GM23338 (cell line): ENCODE measurements at regions not wholly inside any gene's neighbourhood (a gene's known extent, or its start where the extent isn't known, plus 50 kb on each side); places are given as distances from the start of the nearest gene placed in this dataset.

Experiments
- ATAC-seq: fragments of 200-7000 bp; cut with Tn5 transposase; 3 replicates; pipeline ENCODE4 v1.9.1; 2020
- DNase-seq: peaks from one replicate; pipeline ENCODE4 v3.0.0-alpha.2; 2015; ENCODE audit warnings: low spot score
- H2AFZ ChIP-seq: fragments of 200-600 bp; sonication (generic); 2 replicates; pipeline ENCODE4 v1.8.0; 2016; ENCODE audit warnings: antibody characterized with exemption, mild to moderate bottlenecking, moderate library complexity
- H3F3A ChIP-seq: fragments of 200-600 bp; sonication (generic); replicated peaks from 2 replicates; pipeline ENCODE4 v1.8.0; 2017; ENCODE audit warnings: antibody characterized with exemption, mixed run types, low read depth
- H3K27ac ChIP-seq: fragments of 200-600 bp; sonication (generic); 2 replicates; pipeline ENCODE4 v1.6.1; 2016; ENCODE audit warnings: low read depth
- H3K27me3 ChIP-seq: fragments of 200-600 bp; sonication (generic); 2 replicates; pipeline ENCODE4 v1.8.0; 2016; ENCODE audit warnings: mild to moderate bottlenecking, mixed run types, moderate library complexity; ENCODE audit not compliant: insufficient read depth
- H3K36me3 ChIP-seq: fragments of 200-600 bp; sonication (generic); 2 replicates; pipeline ENCODE4 v1.8.0; 2016; ENCODE audit warnings: mild to moderate bottlenecking; ENCODE audit not compliant: insufficient read depth
- H3K4me1 ChIP-seq: fragments of 200-600 bp; sonication (generic); 2 replicates; pipeline ENCODE4 v1.8.0; 2016; ENCODE audit warnings: mild to moderate bottlenecking, moderate library complexity; ENCODE audit not compliant: insufficient read depth
- H3K4me2 ChIP-seq: fragments of 200-600 bp; sonication (generic); 2 replicates; pipeline ENCODE4 v1.7.1; 2017; ENCODE audit warnings: mixed run types
- H3K4me3 ChIP-seq: fragments of 200-600 bp; sonication (generic); 2 replicates; pipeline ENCODE4 v1.6.1; 2016; ENCODE audit warnings: mixed run types
- H3K79me2 ChIP-seq: fragments of 200-600 bp; sonication (generic); replicated peaks from 2 replicates; pipeline ENCODE4 v1.8.0; 2017; ENCODE audit warnings: mild to moderate bottlenecking; ENCODE audit not compliant: insufficient read depth
- H3K9me2 ChIP-seq: fragments of 200-600 bp; sonication (generic); 2 replicates; pipeline ENCODE4 v1.8.0; 2017; ENCODE audit not compliant: insufficient read depth
- H4K20me1 ChIP-seq: fragments of 200-600 bp; sonication (generic); replicated peaks from 2 replicates; pipeline ENCODE4 v1.8.0; 2017; ENCODE audit warnings: mild to moderate bottlenecking; ENCODE audit not compliant: insufficient read depth
- H3K27ac Mint-ChIP-seq: 2 replicates; pipeline ENCODE4 v1.8.0; 2020; ENCODE audit warnings: inconsistent platforms, mild to moderate bottlenecking, moderate library complexity, mixed read lengths
- H3K27me3 Mint-ChIP-seq: 3 replicates; pipeline ENCODE4 v1.8.0; 2022; ENCODE audit warnings: low read depth, mild to moderate bottlenecking, moderate library complexity, mixed read lengths, inconsistent platforms; ENCODE audit not compliant: insufficient read depth, poor library complexity
- H3K36me3 Mint-ChIP-seq: 3 replicates; pipeline ENCODE4 v1.8.0; 2021; ENCODE audit warnings: low read depth, mild to moderate bottlenecking, inconsistent platforms, moderate library complexity, mixed read lengths
- H3K4me1 Mint-ChIP-seq: 3 replicates; pipeline ENCODE4 v1.8.0; 2020; ENCODE audit warnings: mild to moderate bottlenecking, inconsistent platforms, mixed read lengths
- H3K4me3 Mint-ChIP-seq: 3 replicates; pipeline ENCODE4 v1.8.0; 2021; ENCODE audit warnings: moderate library complexity, mild to moderate bottlenecking, inconsistent platforms, mixed read lengths
- H3K9me3 Mint-ChIP-seq: 3 replicates; pipeline ENCODE4 v1.8.0; 2020; ENCODE audit warnings: moderate library complexity, mild to moderate bottlenecking, inconsistent platforms, mixed read lengths
- EZH2 ChIP-seq: fragments of 200-600 bp; sonication (generic); IDR thresholded peaks from one replicate; pipeline ENCODE4 v1.8.0; 2017; ENCODE audit warnings: antibody characterized with exemption, mild to moderate bottlenecking, low read depth; ENCODE audit not compliant: unreplicated experiment
- EZH2phosphoT487 ChIP-seq: fragments of 200-600 bp; sonication (generic); IDR thresholded peaks from one replicate; pipeline ENCODE4 v1.8.1; 2018; ENCODE audit warnings: antibody characterized with exemption; ENCODE audit not compliant: unreplicated experiment
- JUNB ChIP-seq: IDR thresholded peaks from one replicate; pipeline ENCODE4 v1.6.1; 2016; ENCODE audit warnings: antibody characterized with exemption; ENCODE audit not compliant: unreplicated experiment
- NANOG ChIP-seq: IDR thresholded peaks from 2 replicates; pipeline ENCODE4 v1.6.1; 2016; ENCODE audit warnings: antibody characterized with exemption, borderline replicate concordance
- POLR2AphosphoS5 ChIP-seq: IDR thresholded peaks from 2 replicates; pipeline ENCODE4 v1.6.1; 2016; ENCODE audit warnings: antibody characterized with exemption, low read depth
- STAT1 ChIP-seq: IDR thresholded peaks from one replicate; pipeline ENCODE4 v1.6.1; 2016; ENCODE audit warnings: antibody characterized with exemption; ENCODE audit not compliant: unreplicated experiment
- ZNF331 ChIP-seq: fragments of 250-450 bp; sonication (Bioruptor Pico); IDR thresholded peaks from 2 replicates; pipeline ENCODE4 v1.5.0; 2020; ENCODE audit warnings: low read depth, mild to moderate bottlenecking, moderate library complexity
- TF ChIP-seq, protein P1 (sequence below): fragments of 250-450 bp; sonication (Bioruptor Pico); IDR thresholded peaks from 2 replicates; pipeline ENCODE4 v1.5.0; 2020; ENCODE audit warnings: mild to moderate bottlenecking, moderate library complexity
- TF ChIP-seq, protein P2 (sequence below), 2 experiments: fragments of 200-600 bp in 1 of 2; sonication (generic) in 1 of 2; conservative IDR thresholded peaks; 2 replicates each; pipeline versions ENCODE4 v1.5.1 to v1.6.1; 2016 to 2017; ENCODE audit warnings: antibody characterized with exemption in 2 of 2, low read depth in 2 of 2, mild to moderate bottlenecking in 2 of 2, moderate library complexity in 1 of 2
- TF ChIP-seq, protein P3 (sequence below): IDR thresholded peaks from one replicate; pipeline ENCODE4 v1.6.1; 2018; ENCODE audit warnings: antibody characterized with exemption; ENCODE audit not compliant: unreplicated experiment

DNA sequence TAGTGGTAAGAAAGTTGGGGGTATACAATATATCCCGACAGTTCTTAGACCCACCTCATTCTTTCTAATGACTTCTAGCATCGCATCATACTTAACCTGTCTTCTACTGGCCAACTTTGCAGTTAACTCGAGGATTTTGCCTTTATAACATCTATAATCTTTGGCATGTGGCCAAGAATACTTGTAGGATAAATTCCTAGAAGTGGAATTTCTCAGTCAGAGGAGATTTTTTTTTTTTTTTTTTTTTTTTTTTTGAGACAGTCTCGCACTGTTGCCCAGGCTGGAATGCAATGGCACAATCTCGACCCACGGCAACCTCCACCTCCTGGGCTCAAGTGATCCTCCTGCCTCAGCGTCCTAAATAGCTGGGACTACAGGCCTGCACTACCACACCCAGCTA lies 253.5 kb downstream of the MRTFB start:
- Histone ChIP-seq H4K20me1 (no peaks in the 10 kb centered on the region), H3K79me2 (peaks cover 13% of the 10 kb centered on the region), H2AFZ (no peak overlapping the region), H3K4me1 (no peaks in the 10 kb centered on the region), H3K27ac (no peak overlapping the region), H3K27me3 (no peaks in the 10 kb centered on the region), H3K36me3 (0 out of 2 replicates have a peak, but pooled peaks cover 5% of the 10 kb centered on the region), H3K4me2 (no peak overlapping the region), H3K4me3 (no peak overlapping the region), H3K9me2 (no peaks in the 10 kb centered on the region), H3F3A (no peaks in the 10 kb centered on the region)
- peaks cover 15% of the 10 kb centered on the region for H3K4me1 Mint-ChIP-seq
- H3K27me3 Mint-ChIP-seq = peaks cover 5% of the 10 kb centered on the region
- ATAC-seq (no peak), DNase-seq (no peak)
- H3K4me3 Mint-ChIP-seq = no peak overlapping the region
- H3K27ac Mint-ChIP-seq = no peak overlapping the region
- H3K36me3 Mint-ChIP-seq = peaks cover 30% of the 10 kb centered on the region
- H3K9me3 Mint-ChIP-seq = peaks cover 12% of the 10 kb centered on the region; the same call in 2 of the 3 replicates
- TF ChIP-seq JUNB = no peak
- TF ChIP-seq ZNF331 = no peak
- no peak for TF ChIP-seq EZH2

DNA sequence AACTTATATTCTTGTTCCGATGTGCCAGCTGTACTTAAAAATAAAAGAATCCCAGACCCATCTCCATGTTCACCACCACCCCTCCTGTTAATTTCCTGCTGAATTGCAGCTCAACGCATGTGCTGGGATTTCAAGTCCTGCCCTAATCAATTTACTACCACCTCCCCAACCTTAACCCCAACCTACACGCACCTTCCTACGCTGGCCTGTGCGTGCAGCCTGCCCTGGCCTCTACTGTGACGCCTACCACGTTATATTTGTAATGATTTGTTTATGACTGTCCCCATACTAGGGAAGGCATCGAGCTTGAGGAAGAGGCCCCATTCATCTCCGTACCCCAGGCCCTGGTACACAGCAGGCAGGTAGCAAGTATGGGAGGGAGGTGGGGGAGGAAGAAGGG lies 251.1 kb downstream of the MRTFB start:
- Mint-ChIP-seq H3K27ac (no peak overlapping the region), H3K4me3 (no peak overlapping the region), H3K27me3 (peaks cover 5% of the 10 kb centered on the region), H3K4me1 (peaks cover 15% of the 10 kb centered on the region), H3K9me3 (no peaks in the 10 kb centered on the region), H3K36me3 (peaks cover 13% of the 10 kb centered on the region)
- DNase-seq = no peak
- H3K27ac ChIP-seq = 0 out of 2 replicates have a peak overlapping the region, but pooled peaks have one; percentile 14
- H3K4me2 ChIP-seq = no peak overlapping the region
- no peaks in the 10 kb centered on the region for H4K20me1 ChIP-seq
- no peaks in the 10 kb centered on the region for H3K4me1 ChIP-seq
- no peaks in the 10 kb centered on the region for H3K27me3 ChIP-seq
- no peak for ATAC-seq
- peaks cover 30% of the 10 kb centered on the region for H3K79me2 ChIP-seq
- H2AFZ ChIP-seq = no peak overlapping the region
- no peaks in the 10 kb centered on the region for H3K9me2 ChIP-seq
- 0 out of 2 replicates have a peak, but pooled peaks cover 5% of the 10 kb centered on the region for H3K36me3 ChIP-seq
- no peak overlapping the region for H3K4me3 ChIP-seq
- H3F3A ChIP-seq = no peaks in the 10 kb centered on the region
- TF ChIP-seq JUNB (no peak), STAT1 (no peak), NANOG (no peak), ZNF331 (no peak), EZH2phosphoT487 (no peak), POLR2AphosphoS5 (no peak), EZH2 (no peak)
- TF ChIP-seq, protein P1, sequence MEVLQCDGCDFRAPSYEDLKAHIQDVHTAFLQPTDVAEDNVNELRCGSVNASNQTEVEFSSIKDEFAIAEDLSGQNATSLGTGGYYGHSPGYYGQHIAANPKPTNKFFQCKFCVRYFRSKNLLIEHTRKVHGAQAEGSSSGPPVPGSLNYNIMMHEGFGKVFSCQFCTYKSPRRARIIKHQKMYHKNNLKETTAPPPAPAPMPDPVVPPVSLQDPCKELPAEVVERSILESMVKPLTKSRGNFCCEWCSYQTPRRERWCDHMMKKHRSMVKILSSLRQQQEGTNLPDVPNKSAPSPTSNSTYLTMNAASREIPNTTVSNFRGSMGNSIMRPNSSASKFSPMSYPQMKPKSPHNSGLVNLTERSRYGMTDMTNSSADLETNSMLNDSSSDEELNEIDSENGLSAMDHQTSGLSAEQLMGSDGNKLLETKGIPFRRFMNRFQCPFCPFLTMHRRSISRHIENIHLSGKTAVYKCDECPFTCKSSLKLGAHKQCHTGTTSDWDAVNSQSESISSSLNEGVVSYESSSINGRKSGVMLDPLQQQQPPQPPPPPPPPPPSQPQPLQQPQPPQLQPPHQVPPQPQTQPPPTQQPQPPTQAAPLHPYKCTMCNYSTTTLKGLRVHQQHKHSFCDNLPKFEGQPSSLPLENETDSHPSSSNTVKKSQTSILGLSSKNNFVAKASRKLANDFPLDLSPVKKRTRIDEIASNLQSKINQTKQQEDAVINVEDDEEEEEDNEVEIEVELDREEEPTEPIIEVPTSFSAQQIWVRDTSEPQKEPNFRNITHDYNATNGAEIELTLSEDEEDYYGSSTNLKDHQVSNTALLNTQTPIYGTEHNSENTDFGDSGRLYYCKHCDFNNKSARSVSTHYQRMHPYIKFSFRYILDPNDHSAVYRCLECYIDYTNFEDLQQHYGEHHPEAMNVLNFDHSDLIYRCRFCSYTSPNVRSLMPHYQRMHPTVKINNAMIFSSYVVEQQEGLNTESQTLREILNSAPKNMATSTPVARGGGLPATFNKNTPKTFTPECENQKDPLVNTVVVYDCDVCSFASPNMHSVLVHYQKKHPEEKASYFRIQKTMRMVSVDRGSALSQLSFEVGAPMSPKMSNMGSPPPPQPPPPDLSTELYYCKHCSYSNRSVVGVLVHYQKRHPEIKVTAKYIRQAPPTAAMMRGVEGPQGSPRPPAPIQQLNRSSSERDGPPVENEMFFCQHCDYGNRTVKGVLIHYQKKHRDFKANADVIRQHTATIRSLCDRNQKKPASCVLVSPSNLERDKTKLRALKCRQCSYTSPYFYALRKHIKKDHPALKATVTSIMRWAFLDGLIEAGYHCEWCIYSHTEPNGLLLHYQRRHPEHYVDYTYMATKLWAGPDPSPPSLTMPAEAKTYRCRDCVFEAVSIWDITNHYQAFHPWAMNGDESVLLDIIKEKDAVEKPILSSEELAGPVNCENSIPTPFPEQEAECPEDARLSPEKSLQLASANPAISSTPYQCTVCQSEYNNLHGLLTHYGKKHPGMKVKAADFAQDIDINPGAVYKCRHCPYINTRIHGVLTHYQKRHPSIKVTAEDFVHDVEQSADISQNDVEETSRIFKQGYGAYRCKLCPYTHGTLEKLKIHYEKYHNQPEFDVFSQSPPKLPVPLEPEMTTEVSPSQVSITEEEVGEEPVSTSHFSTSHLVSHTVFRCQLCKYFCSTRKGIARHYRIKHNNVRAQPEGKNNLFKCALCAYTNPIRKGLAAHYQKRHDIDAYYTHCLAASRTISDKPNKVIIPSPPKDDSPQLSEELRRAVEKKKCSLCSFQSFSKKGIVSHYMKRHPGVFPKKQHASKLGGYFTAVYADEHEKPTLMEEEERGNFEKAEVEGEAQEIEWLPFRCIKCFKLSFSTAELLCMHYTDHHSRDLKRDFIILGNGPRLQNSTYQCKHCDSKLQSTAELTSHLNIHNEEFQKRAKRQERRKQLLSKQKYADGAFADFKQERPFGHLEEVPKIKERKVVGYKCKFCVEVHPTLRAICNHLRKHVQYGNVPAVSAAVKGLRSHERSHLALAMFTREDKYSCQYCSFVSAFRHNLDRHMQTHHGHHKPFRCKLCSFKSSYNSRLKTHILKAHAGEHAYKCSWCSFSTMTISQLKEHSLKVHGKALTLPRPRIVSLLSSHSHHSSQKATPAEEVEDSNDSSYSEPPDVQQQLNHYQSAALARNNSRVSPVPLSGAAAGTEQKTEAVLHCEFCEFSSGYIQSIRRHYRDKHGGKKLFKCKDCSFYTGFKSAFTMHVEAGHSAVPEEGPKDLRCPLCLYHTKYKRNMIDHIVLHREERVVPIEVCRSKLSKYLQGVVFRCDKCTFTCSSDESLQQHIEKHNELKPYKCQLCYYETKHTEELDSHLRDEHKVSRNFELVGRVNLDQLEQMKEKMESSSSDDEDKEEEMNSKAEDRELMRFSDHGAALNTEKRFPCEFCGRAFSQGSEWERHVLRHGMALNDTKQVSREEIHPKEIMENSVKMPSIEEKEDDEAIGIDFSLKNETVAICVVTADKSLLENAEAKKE (CRISPR knock-in tag) = no peak
- TF ChIP-seq, protein P2, sequence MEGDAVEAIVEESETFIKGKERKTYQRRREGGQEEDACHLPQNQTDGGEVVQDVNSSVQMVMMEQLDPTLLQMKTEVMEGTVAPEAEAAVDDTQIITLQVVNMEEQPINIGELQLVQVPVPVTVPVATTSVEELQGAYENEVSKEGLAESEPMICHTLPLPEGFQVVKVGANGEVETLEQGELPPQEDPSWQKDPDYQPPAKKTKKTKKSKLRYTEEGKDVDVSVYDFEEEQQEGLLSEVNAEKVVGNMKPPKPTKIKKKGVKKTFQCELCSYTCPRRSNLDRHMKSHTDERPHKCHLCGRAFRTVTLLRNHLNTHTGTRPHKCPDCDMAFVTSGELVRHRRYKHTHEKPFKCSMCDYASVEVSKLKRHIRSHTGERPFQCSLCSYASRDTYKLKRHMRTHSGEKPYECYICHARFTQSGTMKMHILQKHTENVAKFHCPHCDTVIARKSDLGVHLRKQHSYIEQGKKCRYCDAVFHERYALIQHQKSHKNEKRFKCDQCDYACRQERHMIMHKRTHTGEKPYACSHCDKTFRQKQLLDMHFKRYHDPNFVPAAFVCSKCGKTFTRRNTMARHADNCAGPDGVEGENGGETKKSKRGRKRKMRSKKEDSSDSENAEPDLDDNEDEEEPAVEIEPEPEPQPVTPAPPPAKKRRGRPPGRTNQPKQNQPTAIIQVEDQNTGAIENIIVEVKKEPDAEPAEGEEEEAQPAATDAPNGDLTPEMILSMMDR (conservative IDR thresholded peaks at IDR 0.05; ENCODE audit: low read depth in 2 of 2) = no peak
- TF ChIP-seq, protein P3, sequence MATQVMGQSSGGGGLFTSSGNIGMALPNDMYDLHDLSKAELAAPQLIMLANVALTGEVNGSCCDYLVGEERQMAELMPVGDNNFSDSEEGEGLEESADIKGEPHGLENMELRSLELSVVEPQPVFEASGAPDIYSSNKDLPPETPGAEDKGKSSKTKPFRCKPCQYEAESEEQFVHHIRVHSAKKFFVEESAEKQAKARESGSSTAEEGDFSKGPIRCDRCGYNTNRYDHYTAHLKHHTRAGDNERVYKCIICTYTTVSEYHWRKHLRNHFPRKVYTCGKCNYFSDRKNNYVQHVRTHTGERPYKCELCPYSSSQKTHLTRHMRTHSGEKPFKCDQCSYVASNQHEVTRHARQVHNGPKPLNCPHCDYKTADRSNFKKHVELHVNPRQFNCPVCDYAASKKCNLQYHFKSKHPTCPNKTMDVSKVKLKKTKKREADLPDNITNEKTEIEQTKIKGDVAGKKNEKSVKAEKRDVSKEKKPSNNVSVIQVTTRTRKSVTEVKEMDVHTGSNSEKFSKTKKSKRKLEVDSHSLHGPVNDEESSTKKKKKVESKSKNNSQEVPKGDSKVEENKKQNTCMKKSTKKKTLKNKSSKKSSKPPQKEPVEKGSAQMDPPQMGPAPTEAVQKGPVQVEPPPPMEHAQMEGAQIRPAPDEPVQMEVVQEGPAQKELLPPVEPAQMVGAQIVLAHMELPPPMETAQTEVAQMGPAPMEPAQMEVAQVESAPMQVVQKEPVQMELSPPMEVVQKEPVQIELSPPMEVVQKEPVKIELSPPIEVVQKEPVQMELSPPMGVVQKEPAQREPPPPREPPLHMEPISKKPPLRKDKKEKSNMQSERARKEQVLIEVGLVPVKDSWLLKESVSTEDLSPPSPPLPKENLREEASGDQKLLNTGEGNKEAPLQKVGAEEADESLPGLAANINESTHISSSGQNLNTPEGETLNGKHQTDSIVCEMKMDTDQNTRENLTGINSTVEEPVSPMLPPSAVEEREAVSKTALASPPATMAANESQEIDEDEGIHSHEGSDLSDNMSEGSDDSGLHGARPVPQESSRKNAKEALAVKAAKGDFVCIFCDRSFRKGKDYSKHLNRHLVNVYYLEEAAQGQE = no peak
